ENCODE measurements at regions not wholly inside any gene's neighbourhood (a gene's known extent, or its start where the extent isn't known, plus 50 kb on each side); places are given as distances from the start of the nearest gene placed in this dataset.

DNA sequence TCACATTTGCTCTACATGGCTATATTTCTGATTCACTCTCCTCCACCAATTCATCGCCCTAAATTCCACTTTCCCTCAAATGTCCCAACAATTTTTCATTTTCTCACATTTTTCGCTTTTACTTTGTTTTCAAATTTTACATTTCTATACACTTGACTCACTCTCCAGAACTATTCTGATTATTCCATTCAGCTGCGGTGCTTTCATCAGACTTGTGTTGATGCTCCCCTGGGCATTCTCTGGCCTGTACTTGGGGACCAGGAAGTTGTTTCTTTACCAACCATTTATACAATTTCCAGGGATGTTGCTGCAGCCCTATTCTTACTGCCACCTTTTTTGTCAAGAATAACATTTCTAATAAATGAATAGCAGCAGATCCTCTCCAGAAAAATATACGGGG, 444.8 kb downstream of the MAFB start:
- POLR2A ChIA-PET, result no interaction called here
- CTCF ChIA-PET, result no interaction called here
- TF ChIP-seq, protein P1, sequence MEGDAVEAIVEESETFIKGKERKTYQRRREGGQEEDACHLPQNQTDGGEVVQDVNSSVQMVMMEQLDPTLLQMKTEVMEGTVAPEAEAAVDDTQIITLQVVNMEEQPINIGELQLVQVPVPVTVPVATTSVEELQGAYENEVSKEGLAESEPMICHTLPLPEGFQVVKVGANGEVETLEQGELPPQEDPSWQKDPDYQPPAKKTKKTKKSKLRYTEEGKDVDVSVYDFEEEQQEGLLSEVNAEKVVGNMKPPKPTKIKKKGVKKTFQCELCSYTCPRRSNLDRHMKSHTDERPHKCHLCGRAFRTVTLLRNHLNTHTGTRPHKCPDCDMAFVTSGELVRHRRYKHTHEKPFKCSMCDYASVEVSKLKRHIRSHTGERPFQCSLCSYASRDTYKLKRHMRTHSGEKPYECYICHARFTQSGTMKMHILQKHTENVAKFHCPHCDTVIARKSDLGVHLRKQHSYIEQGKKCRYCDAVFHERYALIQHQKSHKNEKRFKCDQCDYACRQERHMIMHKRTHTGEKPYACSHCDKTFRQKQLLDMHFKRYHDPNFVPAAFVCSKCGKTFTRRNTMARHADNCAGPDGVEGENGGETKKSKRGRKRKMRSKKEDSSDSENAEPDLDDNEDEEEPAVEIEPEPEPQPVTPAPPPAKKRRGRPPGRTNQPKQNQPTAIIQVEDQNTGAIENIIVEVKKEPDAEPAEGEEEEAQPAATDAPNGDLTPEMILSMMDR (IDR thresholded peaks at IDR 0.05; ENCODE audit: control extremely low read depth, extremely low read depth, low read depth, missing control alignments), result no peak
- DNase-seq (ENCODE audit: extremely low spot score), result no peak

DNA sequence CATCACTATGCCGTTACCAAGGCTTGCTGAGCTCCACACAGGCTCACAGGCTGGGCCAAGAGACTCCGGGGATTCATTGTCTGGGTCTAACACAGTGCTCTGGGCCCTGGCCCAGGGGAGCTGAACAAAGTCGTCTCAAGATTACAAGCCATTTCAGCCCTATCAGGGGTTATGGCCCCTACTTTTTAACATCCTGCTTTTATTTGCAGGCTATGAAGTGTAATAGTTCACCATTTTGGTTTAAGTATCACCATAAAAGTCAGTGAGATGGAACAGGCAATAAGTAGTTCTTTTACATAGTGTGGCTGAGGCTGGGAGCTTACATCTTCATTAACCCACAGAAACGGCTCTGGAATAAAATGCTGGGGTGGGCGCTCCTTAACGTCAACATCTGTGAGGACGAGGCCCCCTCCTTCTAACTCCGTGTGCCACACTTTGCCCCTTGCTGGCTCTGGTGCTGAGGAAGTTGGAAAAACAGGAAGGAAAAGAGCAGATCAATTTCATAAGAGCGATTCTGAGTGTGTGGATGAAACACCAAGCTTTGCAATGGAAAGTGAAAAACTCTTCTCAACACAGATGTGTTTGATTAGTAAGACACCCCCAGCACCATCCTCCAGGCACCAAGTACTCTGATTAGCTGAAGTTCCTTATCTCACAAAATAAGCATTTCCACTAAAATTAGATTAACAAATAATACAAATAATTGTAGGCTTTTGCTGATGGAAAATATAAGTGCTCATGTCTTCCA, 447.3 kb downstream of the MAFB start:
- TF ChIP-seq, protein P1 (IDR thresholded peaks at IDR 0.05; ENCODE audit: control extremely low read depth, extremely low read depth, low read depth, missing control alignments), result no peak
- POLR2A ChIA-PET, result no interaction called here
- CTCF ChIA-PET, result no interaction called here
- DNase-seq (ENCODE audit: extremely low spot score), result no peak

DNA sequence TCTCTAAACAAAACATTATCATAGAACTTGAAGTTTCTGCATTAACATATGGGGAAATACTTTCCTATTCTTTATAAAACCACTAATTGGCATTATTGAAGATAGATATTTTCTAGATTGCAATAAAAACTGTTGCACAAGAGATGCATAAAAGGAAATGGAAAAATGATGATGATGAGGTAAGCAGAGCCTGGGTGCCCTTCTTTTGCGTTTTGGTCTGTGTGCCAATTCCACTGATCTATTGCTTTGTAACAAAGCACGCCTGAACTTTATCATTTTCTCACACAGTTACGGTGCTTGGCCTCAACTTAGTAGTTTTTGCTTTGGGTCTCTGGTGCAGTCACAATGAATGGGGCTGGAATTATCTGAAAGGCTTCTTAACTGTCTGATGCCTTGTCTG, 450.5 kb downstream of the MAFB start:
- POLR2A ChIA-PET, result no interaction called here
- DNase-seq (ENCODE audit: extremely low spot score), result no peak
- CTCF ChIA-PET, result no interaction called here
- TF ChIP-seq, protein P1 (IDR thresholded peaks at IDR 0.05; ENCODE audit: control extremely low read depth, extremely low read depth, low read depth, missing control alignments), result no peak

DNA sequence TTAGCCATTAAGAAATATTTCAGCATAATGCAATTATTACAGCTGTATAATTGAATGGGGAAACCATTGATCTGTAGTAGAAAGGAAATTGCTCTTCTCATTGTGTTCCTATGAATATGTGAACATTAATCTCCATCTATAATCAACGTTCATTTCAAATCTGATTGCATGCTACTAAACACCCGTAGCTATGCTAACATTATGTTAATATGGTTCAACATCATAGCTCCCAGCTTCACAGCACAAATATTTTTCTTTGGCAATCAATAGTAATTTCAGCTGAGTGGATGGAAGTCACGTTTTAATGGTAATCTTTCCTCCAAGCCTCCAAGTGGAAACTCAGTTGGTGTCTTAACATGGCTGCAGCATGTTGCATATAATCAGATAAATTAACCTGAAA, 454.4 kb downstream of the MAFB start:
- no peak for DNase-seq (ENCODE audit: extremely low spot score)
- TF ChIP-seq, protein P1 (IDR thresholded peaks at IDR 0.05; ENCODE audit: control extremely low read depth, extremely low read depth, low read depth, missing control alignments), result no peak
- ChIA-PET POLR2A (no interaction called here), CTCF (no interaction called here)

DNA sequence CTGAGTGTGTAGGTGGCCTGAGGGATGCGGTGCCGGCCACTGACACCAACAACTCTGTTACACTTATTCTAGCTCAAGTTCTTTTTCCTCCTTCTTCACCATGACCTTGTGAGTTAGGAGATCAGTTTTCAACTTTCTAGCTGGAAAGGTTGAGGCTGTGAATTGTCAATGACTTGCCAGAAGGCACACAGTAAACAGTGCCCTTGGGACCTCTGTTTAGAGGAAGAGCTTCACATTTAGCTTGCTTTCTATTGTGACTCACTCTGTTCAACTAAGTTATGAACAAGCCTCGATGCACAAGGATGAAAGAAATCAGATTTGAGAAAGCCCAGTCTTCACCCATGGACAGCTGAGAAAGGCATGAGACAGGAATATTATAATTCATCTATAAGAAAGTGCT, 455.6 kb downstream of the MAFB start:
- ChIA-PET CTCF (no interaction called here), POLR2A (no interaction called here)
- TF ChIP-seq, protein P1 (IDR thresholded peaks at IDR 0.05; ENCODE audit: control extremely low read depth, extremely low read depth, low read depth, missing control alignments), result no peak
- no peak for DNase-seq (ENCODE audit: extremely low spot score)

DNA sequence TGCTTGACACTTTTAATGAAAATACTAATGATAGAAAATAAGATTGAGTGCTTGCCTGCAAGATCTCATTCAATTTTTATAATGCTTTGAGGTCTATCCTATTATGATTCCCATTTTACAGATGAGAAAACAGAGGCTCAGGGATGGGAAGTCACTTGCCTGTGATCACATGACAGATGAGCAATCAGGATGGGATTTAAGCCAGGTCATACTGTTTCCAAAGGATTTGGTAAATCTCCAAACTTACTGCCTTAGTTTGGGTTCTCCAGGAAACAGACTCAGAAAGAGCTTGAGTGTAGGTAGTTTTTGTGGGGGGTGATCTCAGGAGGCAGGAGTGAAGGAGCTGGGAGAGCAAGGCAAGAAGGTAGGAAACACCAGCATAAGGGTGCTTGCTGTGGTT, 456.3 kb downstream of the MAFB start:
- CTCF ChIA-PET, result interaction anchor here (0.8 kb wide), 1 partner anchor 34 kb away, joined by 3 read pairs; no protein-coding TSS in a partner anchor
- POLR2A ChIA-PET, result no interaction called here
- TF ChIP-seq, protein P1 (IDR thresholded peaks at IDR 0.05; ENCODE audit: control extremely low read depth, extremely low read depth, low read depth, missing control alignments), result no peak
- DNase-seq (ENCODE audit: extremely low spot score), result no peak

Measured in GM10248 (cell line).